GM04503 (cell line): ENCODE measurements at regions not wholly inside any gene's neighbourhood (a gene's known extent, or its start where the extent isn't known, plus 50 kb on each side); places are given as distances from the start of the nearest gene placed in this dataset.
A peak's percentile ranks its signal among the peaks of the same experiment; 100 is the strongest.

Experiments used
- DNase-seq: peaks from one replicate; pipeline ENCODE4 v3.0.0-alpha.2; 2012; ENCODE audit warnings: low read depth

- DNase-seq: no peak
Observed at GRCh38 chr1:163656095-163656759, 334.5 kb downstream of the NUF2 start.

GRCh38 chr1:163657719-163658118, 336.0 kb downstream of the NUF2 start:
- no peak for DNase-seq

GRCh38 chr1:163661391-163661790, 339.6 kb downstream of the NUF2 start:
- DNase-seq: no peak

GRCh38 chr1:163664671-163665335, 343.0 kb downstream of the NUF2 start:
- peak; percentile 11 for DNase-seq

GRCh38 chr1:163668472-163668871, 346.7 kb downstream of the NUF2 start:
- no peak for DNase-seq

- no peak for DNase-seq
Observed at GRCh38 chr1:163670989-163671757, 349.4 kb downstream of the NUF2 start.

- DNase-seq: no peak
Observed at GRCh38 chr1:163672976-163673758, 351.4 kb downstream of the NUF2 start.

GRCh38 chr1:163673759-163674151, 352.0 kb downstream of the NUF2 start:
- DNase-seq: peak; percentile 73

- no peak for DNase-seq
Observed at GRCh38 chr1:163674236-163674635, 352.5 kb downstream of the NUF2 start.

GRCh38 chr1:163684785-163685184, 363.0 kb downstream of the NUF2 start:
- no peak for DNase-seq

GRCh38 chr1:163692266-163692665, 370.5 kb downstream of the NUF2 start:
- DNase-seq: no peak

- DNase-seq: no peak
Observed at GRCh38 chr1:163697137-163697536, 375.4 kb downstream of the NUF2 start.

GRCh38 chr1:163701783-163702374, 380.1 kb downstream of the NUF2 start:
- DNase-seq: no peak

- no peak for DNase-seq
Observed at GRCh38 chr1:163703794-163704193, 382.0 kb downstream of the NUF2 start.

- no peak for DNase-seq
Observed at GRCh38 chr1:163706915-163707314, 385.2 kb downstream of the NUF2 start.

- no peak for DNase-seq
Observed at GRCh38 chr1:163709636-163710035, 387.9 kb downstream of the NUF2 start.

GRCh38 chr1:163712321-163712720, 390.6 kb downstream of the NUF2 start:
- no peak for DNase-seq

- DNase-seq: no peak
Observed at GRCh38 chr1:163720294-163720693, 398.5 kb downstream of the NUF2 start.

- DNase-seq: no peak
Observed at GRCh38 chr1:163725551-163725950, 403.8 kb downstream of the NUF2 start.

- no peak for DNase-seq
Observed at GRCh38 chr1:163730411-163730821, 408.7 kb downstream of the NUF2 start.

- DNase-seq: no peak
Observed at GRCh38 chr1:163737261-163737660, 415.5 kb downstream of the NUF2 start.
